Activated T-helper 17 cell treated with anti-CD3 and anti-CD28 coated beads, Interleukin-2, amount 50 U/mL, for 72 hours (primary cell): ENCODE measurements at regions not wholly inside any gene's neighbourhood (a gene's known extent, or its start where the extent isn't known, plus 50 kb on each side); places are given as distances from the start of the nearest gene placed in this dataset.
"Not testable (repeated sequence)": the region's sequence is repeated elsewhere in the genome, so short reads cannot be mapped to it uniquely, and the experiment has no call there.

Experiments used
- ATAC-seq: fragments of 150-1000 bp; cut with Tn5 transposase; replicated peaks from 2 replicates; pipeline ENCODE4 v1.10.0; 2021; ENCODE audit warnings: mild to moderate bottlenecking, moderate library complexity
- H3K27ac Mint-ChIP-seq: one replicate; pipeline ENCODE4 v1.8.0; 2022; ENCODE audit warnings: mixed read lengths
- H3K27me3 Mint-ChIP-seq: one replicate; pipeline ENCODE4 v1.8.0; 2022; ENCODE audit warnings: mixed read lengths
- H3K36me3 Mint-ChIP-seq: one replicate; pipeline ENCODE4 v1.8.0; 2022; ENCODE audit warnings: low read depth, mild to moderate bottlenecking, mixed read lengths
- H3K4me1 Mint-ChIP-seq: one replicate; pipeline ENCODE4 v1.8.0; 2022; ENCODE audit warnings: mixed read lengths
- H3K4me3 Mint-ChIP-seq: one replicate; pipeline ENCODE4 v1.8.0; 2022; ENCODE audit warnings: mild to moderate bottlenecking, mixed read lengths
- H3K9me3 Mint-ChIP-seq: one replicate; pipeline ENCODE4 v1.8.0; 2022; ENCODE audit warnings: mixed read lengths

GRCh38 chr2:226556050-226556449 lies 243.6 kb downstream of the IRS1 start:
- no peak overlapping the region for H3K27ac Mint-ChIP-seq
- no peak overlapping the region for H3K4me3 Mint-ChIP-seq
- no peak for ATAC-seq
- peaks cover 3% of the 10 kb centered on the region for H3K9me3 Mint-ChIP-seq
- no peaks in the 10 kb centered on the region for H3K36me3 Mint-ChIP-seq
- no peaks in the 10 kb centered on the region for H3K4me1 Mint-ChIP-seq
- H3K27me3 Mint-ChIP-seq: peaks cover 12% of the 10 kb centered on the region

GRCh38 chr2:226554701-226555100 lies 244.9 kb downstream of the IRS1 start:
- Mint-ChIP-seq H3K36me3 (no peaks in the 10 kb centered on the region), H3K4me1 (no peaks in the 10 kb centered on the region), H3K27ac (no peak overlapping the region), H3K27me3 (peaks cover 8% of the 10 kb centered on the region), H3K4me3 (no peak overlapping the region), H3K9me3 (no peaks in the 10 kb centered on the region)
- ATAC-seq: no peak

- H3K27me3 Mint-ChIP-seq: peaks cover 8% of the 10 kb centered on the region
- H3K4me3 Mint-ChIP-seq: no peak overlapping the region
- H3K27ac Mint-ChIP-seq: no peak overlapping the region
- no peaks in the 10 kb centered on the region for H3K4me1 Mint-ChIP-seq
- no peaks in the 10 kb centered on the region for H3K36me3 Mint-ChIP-seq
- no peaks in the 10 kb centered on the region for H3K9me3 Mint-ChIP-seq
- no peak for ATAC-seq
Observed at GRCh38 chr2:226553333-226553732, 246.3 kb downstream of the IRS1 start.

DNA sequence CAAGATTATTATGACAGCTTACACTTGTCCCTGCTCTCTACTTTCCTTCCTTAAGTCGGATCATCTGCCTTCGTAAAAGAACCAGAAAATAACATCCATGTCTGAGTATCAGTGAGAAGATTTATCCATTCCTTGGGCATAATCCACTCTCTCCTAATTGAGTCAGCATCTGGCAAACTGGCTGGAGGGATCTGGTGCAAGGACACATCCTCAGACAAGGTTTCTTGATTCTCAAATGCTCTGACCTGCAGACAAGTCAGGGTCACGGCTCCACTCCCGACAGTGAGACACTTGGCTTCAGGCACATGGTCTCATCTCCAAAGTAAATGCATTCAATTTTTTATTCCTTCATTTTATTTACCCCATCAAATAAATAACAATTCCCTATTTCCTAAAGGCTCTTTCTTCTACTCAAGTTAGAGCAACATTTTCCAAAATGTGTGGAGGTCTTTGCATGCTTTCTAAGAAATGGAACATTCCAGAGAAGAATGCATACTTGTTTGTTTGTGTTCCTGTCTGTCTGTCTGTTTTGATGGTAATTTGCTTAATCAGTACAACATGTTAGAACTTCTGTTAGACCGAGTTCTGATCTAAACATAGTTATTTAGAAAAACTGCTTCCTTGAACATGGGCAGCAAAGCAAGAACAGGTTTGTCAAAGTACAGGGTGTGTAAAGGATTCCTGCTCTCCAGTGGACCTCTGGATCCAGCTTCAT lies 246.9 kb downstream of the IRS1 start:
- Mint-ChIP-seq H3K4me1 (no peaks in the 10 kb centered on the region), H3K27ac (no peak overlapping the region), H3K27me3 (peaks cover 8% of the 10 kb centered on the region), H3K36me3 (no peaks in the 10 kb centered on the region), H3K9me3 (no peaks in the 10 kb centered on the region), H3K4me3 (no peak overlapping the region)
- no peak for ATAC-seq

GRCh38 chr2:226551522-226552250 lies 247.9 kb downstream of the IRS1 start:
- Mint-ChIP-seq H3K27me3 (peaks cover 4% of the 10 kb centered on the region), H3K27ac (no peak overlapping the region), H3K4me1 (no peaks in the 10 kb centered on the region), H3K9me3 (no peaks in the 10 kb centered on the region), H3K36me3 (no peaks in the 10 kb centered on the region), H3K4me3 (no peak overlapping the region)
- no peak for ATAC-seq

DNA sequence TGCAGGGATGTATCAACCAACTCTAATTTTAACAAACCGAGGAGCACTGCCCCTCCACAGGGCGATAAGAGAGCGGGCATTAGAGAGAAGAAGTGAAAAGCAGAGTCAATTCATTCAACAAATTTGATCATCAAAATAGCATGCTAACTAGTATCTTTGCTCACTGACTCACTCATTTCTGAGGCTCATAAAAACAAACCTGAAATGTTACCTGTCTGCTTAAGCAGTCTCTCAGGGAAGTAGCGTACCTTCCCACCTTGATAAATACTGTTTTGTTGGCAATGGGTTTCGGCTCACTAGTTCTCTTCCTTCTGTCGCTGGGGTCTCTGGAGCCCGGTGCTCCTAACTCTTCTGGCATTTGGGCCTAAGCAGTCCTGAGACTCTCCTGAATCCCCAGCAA lies 248.8 kb downstream of the IRS1 start:
- Mint-ChIP-seq H3K4me3 (no peak overlapping the region), H3K36me3 (no peaks in the 10 kb centered on the region), H3K4me1 (no peaks in the 10 kb centered on the region), H3K9me3 (no peaks in the 10 kb centered on the region), H3K27me3 (peaks cover 2% of the 10 kb centered on the region), H3K27ac (no peak overlapping the region)
- ATAC-seq: no peak

DNA sequence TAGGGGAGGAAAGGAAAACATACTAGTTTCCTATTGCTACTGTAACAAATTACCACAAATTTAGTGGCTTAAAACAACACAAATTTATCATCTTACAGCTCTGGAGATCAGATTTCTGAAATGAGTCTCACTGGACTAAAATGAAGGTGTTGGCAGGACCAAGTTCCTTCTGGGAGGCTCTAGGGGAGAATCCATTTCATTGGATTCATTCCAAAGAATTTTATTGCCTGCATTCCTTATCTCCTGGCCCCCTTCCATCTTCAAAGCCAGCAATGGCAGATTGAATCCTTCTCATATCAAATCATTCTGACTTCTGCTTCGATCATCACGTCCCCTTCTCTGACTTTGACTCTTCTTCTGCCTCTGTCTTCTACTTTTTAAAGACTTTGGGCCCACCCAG lies 250.9 kb downstream of the IRS1 start:
- Mint-ChIP-seq H3K36me3 (no peaks in the 10 kb centered on the region), H3K4me3 (no peak overlapping the region), H3K4me1 (no peaks in the 10 kb centered on the region), H3K27me3 (no peaks in the 10 kb centered on the region), H3K9me3 (no peaks in the 10 kb centered on the region), H3K27ac (no peak overlapping the region)
- no peak for ATAC-seq

- ATAC-seq: no peak
- H3K9me3 Mint-ChIP-seq: peaks cover 4% of the 10 kb centered on the region
- H3K4me3 Mint-ChIP-seq: no peak overlapping the region
- H3K27ac Mint-ChIP-seq: no peak overlapping the region
- H3K36me3 Mint-ChIP-seq: no peaks in the 10 kb centered on the region
- no peaks in the 10 kb centered on the region for H3K4me1 Mint-ChIP-seq
- H3K27me3 Mint-ChIP-seq: peaks cover 8% of the 10 kb centered on the region
Observed at GRCh38 chr2:226544596-226545210, 254.9 kb downstream of the IRS1 start.

DNA sequence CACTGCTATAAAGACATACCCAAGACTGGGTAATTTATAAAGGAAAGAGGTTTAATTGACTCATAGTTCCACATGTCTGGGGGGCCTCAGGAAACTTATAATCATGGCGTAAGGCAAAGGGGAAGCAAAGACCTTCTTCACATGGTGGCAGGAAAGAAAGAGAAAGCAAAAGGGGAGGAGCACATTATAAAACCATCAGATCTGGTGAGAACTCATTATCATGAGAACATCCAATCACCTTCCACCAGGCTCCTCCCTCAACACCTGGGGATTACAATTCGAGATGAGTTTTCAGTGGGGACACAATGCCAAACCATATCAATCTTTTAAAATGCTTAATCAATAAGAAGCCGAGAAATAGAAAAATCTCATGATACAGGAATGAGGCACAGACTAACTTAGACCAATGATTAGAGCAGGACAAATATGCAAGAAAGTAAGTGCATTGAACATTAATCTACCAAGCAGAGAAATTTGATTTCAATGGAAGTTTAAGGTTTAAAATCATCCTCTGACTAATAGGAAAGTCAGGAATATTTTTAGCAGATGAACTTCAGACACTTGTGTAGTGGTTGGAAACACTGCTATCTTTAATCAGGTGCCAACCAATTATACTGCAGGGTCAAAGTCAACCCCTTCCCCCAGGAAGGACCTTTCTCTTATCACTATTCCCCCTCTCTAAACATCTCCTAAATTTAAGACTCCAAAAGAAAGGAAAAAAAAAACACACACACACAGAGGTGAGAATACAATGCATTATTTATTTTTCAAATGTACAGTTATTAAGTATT lies 259.2 kb downstream of the IRS1 start:
- H3K9me3 Mint-ChIP-seq: peaks cover 4% of the 10 kb centered on the region
- H3K4me3 Mint-ChIP-seq: no peak overlapping the region
- ATAC-seq: no peak
- no peak overlapping the region for H3K27ac Mint-ChIP-seq
- peaks cover 14% of the 10 kb centered on the region for H3K27me3 Mint-ChIP-seq
- no peaks in the 10 kb centered on the region for H3K4me1 Mint-ChIP-seq
- no peaks in the 10 kb centered on the region for H3K36me3 Mint-ChIP-seq

DNA sequence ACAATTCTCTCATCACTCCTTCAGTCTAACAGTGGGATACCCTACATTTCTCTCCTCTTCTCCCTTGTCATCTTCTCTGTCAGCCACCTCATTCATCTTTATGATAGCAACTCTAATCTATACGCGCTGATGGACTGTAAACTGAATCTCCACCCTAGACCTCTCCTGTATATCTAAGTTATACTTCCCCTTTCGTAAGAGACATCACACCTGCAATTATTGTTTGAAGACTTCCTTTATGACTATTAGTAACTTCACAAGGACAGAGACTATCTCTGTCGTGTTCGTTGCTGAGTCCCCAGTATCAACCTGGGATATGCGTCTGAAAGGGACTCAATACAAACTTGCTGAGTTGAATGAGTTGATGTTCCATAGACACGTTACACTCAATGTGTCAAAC lies 263.2 kb downstream of the IRS1 start:
- H3K4me1 Mint-ChIP-seq: no peaks in the 10 kb centered on the region
- H3K27me3 Mint-ChIP-seq: peaks cover 7% of the 10 kb centered on the region
- ATAC-seq: no peak
- no peaks in the 10 kb centered on the region for H3K9me3 Mint-ChIP-seq
- H3K27ac Mint-ChIP-seq: no peak overlapping the region
- no peak overlapping the region for H3K4me3 Mint-ChIP-seq
- no peaks in the 10 kb centered on the region for H3K36me3 Mint-ChIP-seq

- H3K27ac Mint-ChIP-seq, H3K9me3 Mint-ChIP-seq, H3K27me3 Mint-ChIP-seq, H3K36me3 Mint-ChIP-seq, H3K4me3 Mint-ChIP-seq, ATAC-seq, H3K4me1 Mint-ChIP-seq: not testable (repeated sequence)
Observed at GRCh38 chr2:226532976-226533375, 266.6 kb downstream of the IRS1 start.

DNA sequence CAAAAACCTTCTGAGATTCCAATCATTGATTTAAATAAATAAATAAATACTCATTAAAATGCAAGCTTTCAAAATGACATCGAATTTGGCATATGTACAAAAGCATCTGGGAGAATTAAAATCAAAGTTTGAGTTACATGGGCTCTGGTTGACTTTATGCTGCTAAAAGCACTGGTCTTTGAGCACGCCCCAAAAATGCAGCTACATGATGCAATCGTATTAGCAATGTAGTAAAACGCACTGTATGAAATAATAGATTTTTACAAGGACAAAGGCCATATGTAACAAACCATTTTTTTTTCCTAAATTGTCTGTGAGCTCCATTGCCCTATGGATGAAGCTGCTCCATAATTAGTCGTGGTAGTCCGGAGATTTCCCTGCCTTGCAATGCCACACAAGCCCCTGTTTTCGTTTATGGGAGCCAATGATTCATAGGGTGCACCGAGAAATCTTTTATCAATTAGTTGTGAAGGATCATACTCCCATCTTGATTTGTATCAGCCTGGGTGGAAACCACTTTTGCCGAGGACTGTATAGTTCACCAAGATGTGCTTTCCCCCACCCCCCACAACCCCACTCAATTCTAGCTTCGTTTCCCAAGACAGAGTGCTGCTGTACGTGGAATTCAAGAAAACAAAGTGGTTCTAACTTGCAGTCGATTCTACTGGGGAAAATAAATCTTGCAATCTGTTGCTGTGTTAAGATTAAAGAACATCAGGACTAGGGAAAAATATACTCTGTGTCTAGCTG lies 268.4 kb downstream of the IRS1 start:
- no peak overlapping the region for H3K27ac Mint-ChIP-seq
- no peaks in the 10 kb centered on the region for H3K4me1 Mint-ChIP-seq
- no peaks in the 10 kb centered on the region for H3K9me3 Mint-ChIP-seq
- no peak for ATAC-seq
- no peaks in the 10 kb centered on the region for H3K36me3 Mint-ChIP-seq
- H3K27me3 Mint-ChIP-seq: no peaks in the 10 kb centered on the region
- H3K4me3 Mint-ChIP-seq: no peak overlapping the region

DNA sequence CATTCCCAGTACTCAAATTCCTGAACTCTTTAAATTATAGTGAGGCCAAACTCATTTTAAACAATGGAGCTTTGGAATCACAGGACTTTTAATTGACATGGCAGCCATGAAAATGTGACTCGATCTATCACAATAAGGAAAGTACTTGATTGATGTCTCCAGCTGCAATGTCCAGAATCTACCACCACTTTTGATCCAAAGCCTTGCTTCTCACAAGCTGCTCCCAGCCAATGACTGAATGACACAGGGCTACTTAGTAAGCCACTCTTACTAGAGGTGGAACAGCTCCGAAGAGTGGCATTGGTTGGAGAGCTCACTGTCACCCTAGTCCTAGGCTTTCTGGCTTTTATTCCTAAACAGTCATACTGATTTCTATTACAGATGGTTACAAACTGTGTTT lies 270.1 kb downstream of the IRS1 start:
- ATAC-seq: no peak
- no peaks in the 10 kb centered on the region for H3K4me1 Mint-ChIP-seq
- H3K27ac Mint-ChIP-seq: no peak overlapping the region
- no peaks in the 10 kb centered on the region for H3K36me3 Mint-ChIP-seq
- H3K4me3 Mint-ChIP-seq: no peak overlapping the region
- no peaks in the 10 kb centered on the region for H3K27me3 Mint-ChIP-seq
- peaks cover 2% of the 10 kb centered on the region for H3K9me3 Mint-ChIP-seq

DNA sequence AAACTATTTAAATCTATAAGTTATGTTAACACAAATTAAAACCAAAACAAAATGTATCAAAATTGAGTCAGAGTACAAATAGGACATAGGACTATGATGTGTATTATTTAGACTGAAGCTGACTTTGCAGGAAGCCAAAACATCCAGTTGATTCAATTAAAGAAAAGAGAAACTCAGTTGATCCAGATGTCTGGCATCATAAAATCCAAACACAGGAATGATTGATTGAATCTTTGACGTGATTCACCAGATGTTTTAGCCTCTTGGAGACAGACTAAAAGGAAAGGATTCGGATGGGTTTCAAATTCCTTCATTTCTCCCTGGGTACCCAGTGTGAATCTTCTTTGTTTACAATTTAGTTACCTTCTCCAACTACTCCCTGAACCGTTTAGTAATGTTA lies 272.9 kb downstream of the IRS1 start:
- no peaks in the 10 kb centered on the region for H3K4me1 Mint-ChIP-seq
- H3K27ac Mint-ChIP-seq: no peak overlapping the region
- no peaks in the 10 kb centered on the region for H3K36me3 Mint-ChIP-seq
- H3K9me3 Mint-ChIP-seq: peaks cover 3% of the 10 kb centered on the region
- no peak overlapping the region for H3K4me3 Mint-ChIP-seq
- no peaks in the 10 kb centered on the region for H3K27me3 Mint-ChIP-seq
- ATAC-seq: no peak
